ENCODE measurements at regions not wholly inside any gene's neighbourhood (a gene's known extent, or its start where the extent isn't known, plus 50 kb on each side); places are given as distances from the start of the nearest gene placed in this dataset.
"Not testable (repeated sequence)": the region's sequence is repeated elsewhere in the genome, so short reads cannot be mapped to it uniquely, and the experiment has no call there.

GRCh38 chr4:115972967-115973366, 859.5 kb upstream of the NDST4 start:
- no peaks in the 10 kb centered on the region for H3K27me3 Mint-ChIP-seq
- H3K9me3 Mint-ChIP-seq = no peaks in the 10 kb centered on the region
- no peaks in the 10 kb centered on the region for H3K4me1 Mint-ChIP-seq
- no peaks in the 10 kb centered on the region for H3K36me3 Mint-ChIP-seq
- H3K4me3 Mint-ChIP-seq = no peak overlapping the region
- no peak for DNase-seq
- no peak overlapping the region for H3K27ac Mint-ChIP-seq

DNA sequence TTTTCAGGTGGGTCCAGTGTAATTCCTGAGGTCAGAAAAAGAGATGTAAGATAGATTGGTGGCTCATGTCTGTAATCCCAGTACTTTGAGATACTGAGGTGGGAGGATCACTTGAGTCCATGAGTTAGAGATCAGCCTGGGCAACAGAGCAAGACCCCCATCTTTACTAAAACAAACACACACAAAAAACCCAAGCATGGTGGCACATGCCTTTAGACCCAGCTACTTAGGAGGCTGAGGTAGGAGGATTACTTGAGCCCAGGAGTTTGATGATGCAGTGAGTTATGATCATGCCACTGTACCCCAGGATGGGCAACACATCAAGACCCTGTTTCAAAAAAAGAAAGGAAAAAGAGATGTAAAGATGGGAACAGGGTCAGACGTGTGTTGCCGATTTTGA, 857.4 kb upstream of the NDST4 start:
- no peak overlapping the region for H3K27ac Mint-ChIP-seq
- H3K27me3 Mint-ChIP-seq = no peaks in the 10 kb centered on the region
- no peaks in the 10 kb centered on the region for H3K36me3 Mint-ChIP-seq
- DNase-seq = no peak
- H3K4me3 Mint-ChIP-seq = no peak overlapping the region
- no peaks in the 10 kb centered on the region for H3K4me1 Mint-ChIP-seq
- no peaks in the 10 kb centered on the region for H3K9me3 Mint-ChIP-seq

GRCh38 chr4:115969756-115970155, 856.3 kb upstream of the NDST4 start:
- H3K36me3 Mint-ChIP-seq = no peaks in the 10 kb centered on the region
- no peak for DNase-seq
- no peaks in the 10 kb centered on the region for H3K9me3 Mint-ChIP-seq
- no peaks in the 10 kb centered on the region for H3K27me3 Mint-ChIP-seq
- H3K27ac Mint-ChIP-seq = no peak overlapping the region
- no peaks in the 10 kb centered on the region for H3K4me1 Mint-ChIP-seq
- H3K4me3 Mint-ChIP-seq = no peak overlapping the region

GRCh38 chr4:115965588-115965987, 852.2 kb upstream of the NDST4 start:
- Mint-ChIP-seq H3K27ac (no peak overlapping the region), H3K36me3 (no peaks in the 10 kb centered on the region), H3K4me3 (no peak overlapping the region), H3K4me1 (no peaks in the 10 kb centered on the region), H3K9me3 (no peaks in the 10 kb centered on the region), H3K27me3 (no peaks in the 10 kb centered on the region)
- DNase-seq = no peak

- not testable (repeated sequence) for DNase-seq
Measured at GRCh38 chr4:115956054-115956796, 842.8 kb upstream of the NDST4 start.

DNA sequence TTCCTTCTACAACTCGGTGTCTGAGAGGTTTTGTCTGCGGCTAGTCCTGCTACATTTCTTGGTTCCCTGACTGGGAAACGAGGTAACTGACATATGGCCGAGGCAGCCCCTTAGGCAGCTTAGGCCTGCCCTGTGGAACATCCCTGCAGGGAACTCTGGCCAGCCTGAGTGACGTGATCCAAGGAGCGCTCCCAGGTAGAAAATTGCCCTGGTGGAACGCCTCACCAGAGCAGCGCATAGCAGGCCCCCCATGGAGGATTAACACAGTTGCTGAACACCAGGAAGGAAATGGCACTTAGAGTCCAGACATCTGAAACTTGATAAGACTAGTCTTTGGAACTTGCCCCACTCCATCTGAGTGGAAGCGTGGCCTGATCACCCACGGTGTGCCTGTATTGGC, 837.4 kb upstream of the NDST4 start:
- no peaks in the 10 kb centered on the region for H3K27me3 Mint-ChIP-seq
- no peaks in the 10 kb centered on the region for H3K9me3 Mint-ChIP-seq
- H3K4me3 Mint-ChIP-seq = no peak overlapping the region
- no peak overlapping the region for H3K27ac Mint-ChIP-seq
- DNase-seq = no peak
- H3K4me1 Mint-ChIP-seq = no peaks in the 10 kb centered on the region
- no peaks in the 10 kb centered on the region for H3K36me3 Mint-ChIP-seq

More at GRCh38 chr4:115956054-115956796, 842.8 kb upstream of the NDST4 start:
- H3K36me3 Mint-ChIP-seq, H3K4me3 Mint-ChIP-seq, H3K4me1 Mint-ChIP-seq, H3K27ac Mint-ChIP-seq, H3K9me3 Mint-ChIP-seq, H3K27me3 Mint-ChIP-seq: not testable (repeated sequence)

- H3K4me3 Mint-ChIP-seq, H3K36me3 Mint-ChIP-seq, H3K4me1 Mint-ChIP-seq, H3K27me3 Mint-ChIP-seq, H3K9me3 Mint-ChIP-seq, DNase-seq: not testable (repeated sequence)
- peak overlapping the region; percentile 6 for H3K27ac Mint-ChIP-seq
Measured at GRCh38 chr4:115949974-115950743, 836.7 kb upstream of the NDST4 start.

DNA sequence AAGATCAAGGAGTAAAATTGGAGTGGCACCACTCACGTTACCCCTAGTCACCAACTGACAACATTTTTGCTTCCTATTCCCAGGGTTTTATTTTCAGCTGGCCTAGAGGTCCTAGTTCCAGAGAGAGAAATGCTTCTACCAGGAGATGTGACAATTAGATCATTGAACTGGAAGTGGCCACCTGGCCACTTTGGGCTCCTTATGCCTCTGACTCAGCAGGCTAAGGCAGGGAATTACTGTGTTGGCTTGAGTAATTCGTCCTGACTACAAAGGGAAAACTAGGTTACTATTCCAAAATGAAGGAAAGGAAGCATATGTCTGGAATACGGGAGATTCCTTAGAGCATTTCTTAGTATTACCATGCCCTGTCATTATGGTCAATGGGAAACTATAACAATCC, 831.6 kb upstream of the NDST4 start:
- H3K4me3 Mint-ChIP-seq = no peak overlapping the region
- no peak for DNase-seq
- no peak overlapping the region for H3K27ac Mint-ChIP-seq
- no peaks in the 10 kb centered on the region for H3K9me3 Mint-ChIP-seq
- no peaks in the 10 kb centered on the region for H3K27me3 Mint-ChIP-seq
- H3K36me3 Mint-ChIP-seq = no peaks in the 10 kb centered on the region
- H3K4me1 Mint-ChIP-seq = no peaks in the 10 kb centered on the region

- Mint-ChIP-seq H3K4me3 (no peak overlapping the region), H3K9me3 (no peaks in the 10 kb centered on the region), H3K36me3 (no peaks in the 10 kb centered on the region), H3K27ac (no peak overlapping the region), H3K4me1 (no peaks in the 10 kb centered on the region), H3K27me3 (no peaks in the 10 kb centered on the region)
- no peak for DNase-seq
Measured at GRCh38 chr4:115944146-115944905, 830.9 kb upstream of the NDST4 start.

- H3K4me1 Mint-ChIP-seq = no peaks in the 10 kb centered on the region
- H3K36me3 Mint-ChIP-seq = no peaks in the 10 kb centered on the region
- H3K4me3 Mint-ChIP-seq = no peak overlapping the region
- H3K27me3 Mint-ChIP-seq = no peaks in the 10 kb centered on the region
- no peaks in the 10 kb centered on the region for H3K9me3 Mint-ChIP-seq
- no peak overlapping the region for H3K27ac Mint-ChIP-seq
- DNase-seq = no peak
Measured at GRCh38 chr4:115938764-115939443, 825.5 kb upstream of the NDST4 start.

DNA sequence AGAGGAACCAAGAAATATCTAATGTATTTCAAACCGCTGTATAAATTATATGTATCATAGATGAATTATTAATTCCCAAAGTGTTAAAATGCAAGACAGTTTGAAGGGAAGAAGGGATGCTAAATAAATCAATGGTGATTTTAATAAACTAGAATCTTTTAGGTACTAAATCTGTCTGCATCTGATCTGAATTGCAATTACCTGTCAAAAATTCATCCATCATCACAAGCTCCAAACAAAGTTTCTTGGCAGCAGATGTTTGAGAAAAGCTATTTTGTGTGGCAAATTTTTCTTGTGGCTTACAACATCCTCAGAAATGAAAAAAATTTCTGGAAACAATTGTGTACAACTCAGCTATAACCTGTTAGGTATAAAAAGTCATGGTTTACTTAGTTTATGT, 816.0 kb upstream of the NDST4 start:
- no peak overlapping the region for H3K27ac Mint-ChIP-seq
- no peaks in the 10 kb centered on the region for H3K4me1 Mint-ChIP-seq
- peaks cover 2% of the 10 kb centered on the region for H3K9me3 Mint-ChIP-seq
- H3K4me3 Mint-ChIP-seq = no peak overlapping the region
- DNase-seq = no peak
- no peaks in the 10 kb centered on the region for H3K36me3 Mint-ChIP-seq
- H3K27me3 Mint-ChIP-seq = no peaks in the 10 kb centered on the region

DNA sequence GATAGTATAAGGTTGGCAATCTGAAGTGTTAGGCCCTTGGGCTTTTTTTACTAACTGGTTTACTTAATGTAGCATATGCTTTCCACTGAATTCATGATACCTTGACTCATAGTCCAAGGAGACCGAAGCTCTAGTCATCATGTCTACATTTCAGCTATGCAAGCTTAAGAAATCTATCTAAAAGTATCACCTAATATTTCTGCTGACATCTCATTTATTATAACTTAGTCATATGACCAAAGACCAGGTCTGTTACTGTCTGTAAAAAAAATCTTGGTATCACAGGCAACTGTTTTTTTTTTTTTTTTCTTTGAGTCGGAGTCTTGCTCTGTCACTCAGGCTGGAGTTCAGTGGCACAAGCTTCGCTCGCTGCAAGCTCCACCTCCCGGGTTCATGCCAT, 814.0 kb upstream of the NDST4 start:
- no peaks in the 10 kb centered on the region for H3K27me3 Mint-ChIP-seq
- H3K4me3 Mint-ChIP-seq = no peak overlapping the region
- no peak for DNase-seq
- H3K9me3 Mint-ChIP-seq = peaks cover 2% of the 10 kb centered on the region
- H3K4me1 Mint-ChIP-seq = no peaks in the 10 kb centered on the region
- H3K36me3 Mint-ChIP-seq = no peaks in the 10 kb centered on the region
- no peak overlapping the region for H3K27ac Mint-ChIP-seq

- Mint-ChIP-seq H3K4me3 (no peak overlapping the region), H3K9me3 (peaks cover 2% of the 10 kb centered on the region), H3K36me3 (no peaks in the 10 kb centered on the region), H3K27me3 (no peaks in the 10 kb centered on the region), H3K4me1 (no peaks in the 10 kb centered on the region), H3K27ac (no peak overlapping the region)
- no peak for DNase-seq
Measured at GRCh38 chr4:115923152-115923551, 809.7 kb upstream of the NDST4 start.

DNA sequence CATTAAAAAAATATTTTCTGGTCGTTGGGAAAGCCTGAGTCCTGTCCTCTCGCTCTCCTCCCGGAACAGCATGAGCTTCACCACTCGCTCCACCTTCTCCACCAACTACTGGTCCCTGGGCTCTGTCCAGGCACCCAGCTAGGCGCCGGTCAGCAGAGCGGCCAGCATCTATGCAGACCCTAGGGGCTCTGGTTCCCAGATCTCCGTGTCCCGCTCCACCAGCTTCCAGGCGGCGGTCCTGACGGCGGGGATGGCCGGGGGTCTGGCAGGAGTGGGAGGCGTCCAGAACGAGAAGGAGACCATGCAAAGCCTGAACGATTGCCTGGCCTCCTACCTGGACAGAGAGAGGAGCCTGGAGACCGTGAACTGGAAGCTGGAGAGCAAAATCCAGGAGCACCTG, 807.2 kb upstream of the NDST4 start:
- no peak overlapping the region for H3K27ac Mint-ChIP-seq
- peaks cover 2% of the 10 kb centered on the region for H3K9me3 Mint-ChIP-seq
- H3K36me3 Mint-ChIP-seq = no peaks in the 10 kb centered on the region
- no peaks in the 10 kb centered on the region for H3K27me3 Mint-ChIP-seq
- H3K4me3 Mint-ChIP-seq = no peak overlapping the region
- DNase-seq = no peak
- H3K4me1 Mint-ChIP-seq = no peaks in the 10 kb centered on the region

DNA sequence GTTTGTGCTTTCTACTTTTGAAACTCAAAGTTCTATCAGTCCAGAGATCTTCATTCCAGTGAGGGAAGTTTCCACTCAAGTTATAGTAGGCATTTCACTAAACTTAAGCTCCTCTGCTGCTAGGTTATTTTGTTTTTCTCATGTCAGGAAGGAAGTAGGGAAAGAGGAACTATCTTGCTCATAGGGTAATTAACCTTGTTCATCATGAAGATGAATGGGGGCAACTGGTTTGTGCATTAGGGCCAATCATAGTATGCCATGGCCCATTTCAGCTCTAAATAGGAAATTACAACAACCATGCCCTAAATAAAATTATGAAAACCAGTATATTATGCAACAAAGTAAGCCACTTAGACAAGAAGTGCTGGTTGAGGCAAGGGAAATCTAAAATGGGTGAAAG, 804.7 kb upstream of the NDST4 start:
- Mint-ChIP-seq H3K4me1 (no peaks in the 10 kb centered on the region), H3K36me3 (no peaks in the 10 kb centered on the region), H3K27me3 (no peaks in the 10 kb centered on the region), H3K27ac (no peak overlapping the region), H3K4me3 (no peak overlapping the region), H3K9me3 (peaks cover 2% of the 10 kb centered on the region)
- no peak for DNase-seq
